Natural killer cell (primary cell): ENCODE measurements at regions not wholly inside any gene's neighbourhood (a gene's known extent, or its start where the extent isn't known, plus 50 kb on each side); places are given as distances from the start of the nearest gene placed in this dataset.

Experiments
- ATAC-seq, 3 donors: fragments of 150-1000 bp in 2 of 3; fragments of 200-7000 bp in 1 of 3; cut with Tn5 transposase; 1 replicate in 1 of 3; 2 replicates in 2 of 3; pipeline ENCODE4 v1.10.0; 2021; ENCODE audit warnings: mild to moderate bottlenecking in 2 of 3, moderate library complexity in 2 of 3
- DNase-seq, 2 donors: peaks; one replicate each; pipeline versions ENCODE4 v3.0.0 to v3.0.0-alpha.2; 2013 to 2021; ENCODE audit warnings: mixed read lengths in 1 of 2
- H3K27ac ChIP-seq: one replicate; pipeline ENCODE4 v1.5.1; 2013; ENCODE audit warnings: mild to moderate bottlenecking, low read length
- H3K27me3 ChIP-seq: one replicate; pipeline ENCODE4 v1.6.1; 2013; ENCODE audit warnings: low read length; ENCODE audit not compliant: control insufficient read depth, insufficient read depth
- H3K36me3 ChIP-seq: one replicate; pipeline ENCODE4 v1.6.1; 2013; ENCODE audit warnings: low read length; ENCODE audit not compliant: control insufficient read depth, insufficient read depth
- H3K4me1 ChIP-seq: one replicate; pipeline ENCODE4 v1.6.1; 2013; ENCODE audit warnings: low read length; ENCODE audit not compliant: control insufficient read depth, insufficient read depth
- H3K4me3 ChIP-seq: one replicate; pipeline ENCODE4 v1.5.1; 2013; ENCODE audit warnings: low read length
- H3K9me3 ChIP-seq: one replicate; pipeline ENCODE4 v1.6.1; 2013; ENCODE audit warnings: low read length; ENCODE audit not compliant: control insufficient read depth, insufficient read depth
- H3K27ac Mint-ChIP-seq, 2 donors: one replicate each; pipeline ENCODE4 v1.8.0; 2022; ENCODE audit warnings: mild to moderate bottlenecking in 2 of 2, mixed read lengths in 2 of 2, moderate library complexity in 1 of 2
- H3K27me3 Mint-ChIP-seq, 2 donors: one replicate each; pipeline ENCODE4 v1.8.0; 2022; ENCODE audit warnings: low read depth in 2 of 2, mixed read lengths in 2 of 2
- H3K36me3 Mint-ChIP-seq: one replicate; pipeline ENCODE4 v1.8.0; 2022; ENCODE audit warnings: mixed read lengths
- H3K4me1 Mint-ChIP-seq, 2 donors: one replicate each; pipeline ENCODE4 v1.8.0; 2022; ENCODE audit warnings: mixed read lengths in 2 of 2
- H3K4me3 Mint-ChIP-seq: one replicate; pipeline ENCODE4 v1.8.0; 2022; ENCODE audit warnings: mild to moderate bottlenecking, moderate library complexity, mixed read lengths
- H3K9me3 Mint-ChIP-seq, 2 donors: one replicate each; pipeline ENCODE4 v1.8.0; 2022; ENCODE audit warnings: mixed read lengths in 2 of 2
- WGBS: methylation state at CpG from one replicate; pipeline ENCODE4 v1.1.7; 2013; ENCODE audit warnings: missing lambda C conversion rate; ENCODE audit not compliant: insufficient coverage; 5-methylcytosine and 5-hydroxymethylcytosine counted together
- intact Hi-C: fragments of 100-400 bp; cut with micrococcal nuclease; formaldehyde crosslinking; loops from one replicate; pipeline ENCODE4 v1.14.2; 2022
- TF ChIP-seq, protein P1 (sequence below): fragments of 200-600 bp; IDR thresholded peaks from one replicate; pipeline ENCODE4 v1.8.0; 2022; ENCODE audit warnings: antibody characterized with exemption

DNA sequence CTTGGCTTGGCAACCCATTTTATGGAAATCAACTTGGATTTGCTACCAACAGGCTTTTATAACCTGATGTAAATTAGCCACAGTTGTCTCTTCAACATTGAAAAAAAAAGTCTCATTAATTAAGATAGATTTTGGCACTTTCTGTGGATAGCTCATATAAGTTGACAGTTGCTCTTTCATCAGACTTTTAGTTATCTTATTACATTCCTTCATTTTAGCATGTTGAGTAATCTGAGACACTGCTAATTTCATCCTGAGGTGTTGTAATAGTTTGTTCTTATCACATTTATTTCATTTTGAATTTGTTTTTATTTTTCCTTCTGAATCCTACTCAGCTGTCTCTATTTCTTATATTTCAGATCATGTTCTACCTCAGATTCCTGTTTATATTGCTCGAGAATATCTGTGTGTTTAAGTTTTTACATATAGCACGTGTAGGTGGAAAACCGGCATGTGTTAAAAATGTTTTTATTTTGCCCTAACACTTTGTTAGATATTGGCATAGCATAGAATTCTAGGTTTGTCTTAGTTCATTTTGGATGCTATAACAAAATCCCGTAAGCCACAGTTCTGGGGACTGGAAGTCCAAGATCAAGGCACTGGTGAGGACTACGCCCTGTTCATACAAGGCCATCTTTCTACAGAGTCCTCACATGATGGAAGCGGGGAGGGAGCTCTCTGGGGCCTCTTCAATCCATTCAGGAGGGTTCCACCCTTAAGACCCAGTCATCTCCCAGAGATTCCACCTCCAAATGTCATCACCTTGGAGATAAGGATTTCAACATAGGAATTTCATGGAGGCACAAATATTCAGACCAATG, 239.4 kb downstream of the COL4A1 start:
- no peak for ATAC-seq
- Mint-ChIP-seq H3K4me3 (no peak overlapping the region), H3K27me3 (no peaks in the 10 kb centered on the region), H3K9me3 (no peaks in the 10 kb centered on the region), H3K4me1 (no peaks in the 10 kb centered on the region), H3K36me3 (no peaks in the 10 kb centered on the region), H3K27ac (no peak overlapping the region)
- no peaks in the 10 kb centered on the region for H3K9me3 ChIP-seq
- no peaks in the 10 kb centered on the region for H3K36me3 ChIP-seq
- no peaks in the 10 kb centered on the region for H3K27me3 ChIP-seq
- 90% methylated on average over 6 of the region's 6 CpGs for WGBS
- no peaks in the 10 kb centered on the region for H3K4me1 ChIP-seq
- intact Hi-C loops: no loop called here
- TF ChIP-seq, protein P1, sequence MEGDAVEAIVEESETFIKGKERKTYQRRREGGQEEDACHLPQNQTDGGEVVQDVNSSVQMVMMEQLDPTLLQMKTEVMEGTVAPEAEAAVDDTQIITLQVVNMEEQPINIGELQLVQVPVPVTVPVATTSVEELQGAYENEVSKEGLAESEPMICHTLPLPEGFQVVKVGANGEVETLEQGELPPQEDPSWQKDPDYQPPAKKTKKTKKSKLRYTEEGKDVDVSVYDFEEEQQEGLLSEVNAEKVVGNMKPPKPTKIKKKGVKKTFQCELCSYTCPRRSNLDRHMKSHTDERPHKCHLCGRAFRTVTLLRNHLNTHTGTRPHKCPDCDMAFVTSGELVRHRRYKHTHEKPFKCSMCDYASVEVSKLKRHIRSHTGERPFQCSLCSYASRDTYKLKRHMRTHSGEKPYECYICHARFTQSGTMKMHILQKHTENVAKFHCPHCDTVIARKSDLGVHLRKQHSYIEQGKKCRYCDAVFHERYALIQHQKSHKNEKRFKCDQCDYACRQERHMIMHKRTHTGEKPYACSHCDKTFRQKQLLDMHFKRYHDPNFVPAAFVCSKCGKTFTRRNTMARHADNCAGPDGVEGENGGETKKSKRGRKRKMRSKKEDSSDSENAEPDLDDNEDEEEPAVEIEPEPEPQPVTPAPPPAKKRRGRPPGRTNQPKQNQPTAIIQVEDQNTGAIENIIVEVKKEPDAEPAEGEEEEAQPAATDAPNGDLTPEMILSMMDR: no peak
- H3K27ac ChIP-seq: no peak overlapping the region
- no peak for DNase-seq
- H3K4me3 ChIP-seq: no peak overlapping the region

- no peaks in the 10 kb centered on the region for H3K9me3 ChIP-seq
- DNase-seq (no peak), ATAC-seq (no peak)
- Mint-ChIP-seq H3K4me3 (no peak overlapping the region), H3K4me1 (no peaks in the 10 kb centered on the region), H3K9me3 (no peaks in the 10 kb centered on the region), H3K27me3 (no peaks in the 10 kb centered on the region), H3K27ac (no peak overlapping the region), H3K36me3 (no peaks in the 10 kb centered on the region)
- H3K4me3 ChIP-seq: no peak overlapping the region
- no peaks in the 10 kb centered on the region for H3K27me3 ChIP-seq
- no peak overlapping the region for H3K27ac ChIP-seq
- TF ChIP-seq, protein P1: no peak
- intact Hi-C loops: no loop called here
- no peaks in the 10 kb centered on the region for H3K36me3 ChIP-seq
- no peaks in the 10 kb centered on the region for H3K4me1 ChIP-seq
- WGBS: 93% methylated on average over 9 of the region's 9 CpGs
Observed at GRCh38 chr13:110065780-110066179, 241.2 kb downstream of the COL4A1 start.

DNA sequence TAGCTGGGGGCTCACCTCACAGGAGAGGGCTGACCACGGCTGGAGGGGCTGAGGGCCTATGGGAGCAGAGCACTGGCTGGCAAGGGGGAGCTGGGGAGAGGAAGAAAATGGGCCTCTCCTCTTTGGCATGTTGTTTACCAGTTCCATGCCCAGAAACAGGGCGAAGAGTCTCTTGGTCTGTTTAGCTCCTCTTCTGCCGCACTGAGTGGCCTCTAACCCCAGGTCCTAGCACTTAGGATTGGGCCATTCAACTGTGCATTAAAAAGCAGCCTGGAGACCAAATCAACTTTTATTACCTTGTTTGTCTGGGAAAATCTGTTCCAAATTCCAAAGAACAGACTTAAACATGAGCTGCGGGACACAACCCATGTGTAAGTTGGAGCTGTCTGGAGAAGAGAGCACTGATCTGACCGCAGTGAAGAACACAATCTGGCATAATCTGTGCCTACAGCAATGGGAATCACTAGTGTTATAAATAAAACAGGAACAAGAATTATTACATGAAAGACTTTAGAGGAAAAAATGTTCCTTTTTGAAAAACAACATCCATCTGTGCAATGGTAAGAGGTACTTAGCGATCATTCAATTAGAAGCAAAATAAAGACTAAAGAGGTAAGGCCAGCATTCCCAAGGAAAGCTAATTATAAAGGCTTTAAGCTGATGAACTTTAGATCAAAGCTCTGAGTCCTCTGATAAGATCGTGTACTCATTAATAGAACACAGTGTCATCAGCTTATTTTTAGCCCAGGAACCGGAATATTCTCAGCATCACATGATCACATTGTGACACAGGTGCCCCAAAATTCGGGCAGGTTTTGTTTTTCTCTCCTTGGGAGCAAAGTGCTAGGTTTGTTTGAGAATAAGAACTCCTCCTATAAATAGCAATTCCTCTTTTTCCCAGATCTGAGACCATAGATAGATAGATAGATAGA, 243.2 kb downstream of the COL4A1 start:
- H3K27ac Mint-ChIP-seq: no peak overlapping the region
- no peak overlapping the region for H3K27ac ChIP-seq
- WGBS: 89% methylated on average over 8 of the region's 9 CpGs
- no peaks in the 10 kb centered on the region for H3K36me3 Mint-ChIP-seq
- no peak overlapping the region for H3K4me3 Mint-ChIP-seq
- H3K27me3 ChIP-seq: no peaks in the 10 kb centered on the region
- TF ChIP-seq, protein P1: no peak
- H3K4me1 ChIP-seq: no peaks in the 10 kb centered on the region
- H3K9me3 ChIP-seq: no peaks in the 10 kb centered on the region
- H3K27me3 Mint-ChIP-seq: no peaks in the 10 kb centered on the region
- no peaks in the 10 kb centered on the region for H3K36me3 ChIP-seq
- H3K9me3 Mint-ChIP-seq: no peaks in the 10 kb centered on the region
- no peaks in the 10 kb centered on the region for H3K4me1 Mint-ChIP-seq
- intact Hi-C loops: no loop called here
- no peak overlapping the region for H3K4me3 ChIP-seq
- no peak for DNase-seq
- no peak for ATAC-seq
